DMS 273 (cell line): ENCODE measurements at regions not wholly inside any gene's neighbourhood (a gene's known extent, or its start where the extent isn't known, plus 50 kb on each side); places are given as distances from the start of the nearest gene placed in this dataset.

Experiments used
- DNase-seq: peaks from one replicate; lab custom pipeline; 2025; ENCODE audit not compliant: unreplicated experiment; lab: John Stamatoyannopoulos, UW

- no peak for DNase-seq
These were observed 53.0 kb downstream of the RASSF10 start for GRCh38 chr11:13062115-13062514.

DNA sequence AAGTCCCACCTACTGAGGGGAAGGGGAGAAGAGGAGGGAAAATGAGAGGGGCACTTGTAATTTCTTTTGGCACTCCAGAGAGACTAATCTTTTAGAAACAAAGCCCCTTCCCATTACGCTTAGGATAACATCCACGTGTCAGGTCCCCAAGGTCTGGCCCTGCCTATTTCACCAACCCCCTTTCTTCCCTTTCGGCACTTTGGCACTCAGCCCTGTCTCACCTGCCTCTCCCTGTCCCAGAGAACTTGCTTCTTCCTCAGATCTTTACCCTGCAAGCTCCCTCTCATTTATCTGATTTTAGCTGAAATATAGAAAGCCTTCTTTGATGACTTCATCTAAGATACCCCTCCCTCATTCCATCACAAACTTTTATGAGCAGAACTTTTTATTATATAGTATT, 55.5 kb downstream of the RASSF10 start:
- DNase-seq = no peak

- DNase-seq = no peak
These were observed 56.2 kb downstream of the RASSF10 start for GRCh38 chr11:13065200-13065787.

GRCh38 chr11:13068211-13068610, 59.1 kb downstream of the RASSF10 start:
- DNase-seq = no peak

DNA sequence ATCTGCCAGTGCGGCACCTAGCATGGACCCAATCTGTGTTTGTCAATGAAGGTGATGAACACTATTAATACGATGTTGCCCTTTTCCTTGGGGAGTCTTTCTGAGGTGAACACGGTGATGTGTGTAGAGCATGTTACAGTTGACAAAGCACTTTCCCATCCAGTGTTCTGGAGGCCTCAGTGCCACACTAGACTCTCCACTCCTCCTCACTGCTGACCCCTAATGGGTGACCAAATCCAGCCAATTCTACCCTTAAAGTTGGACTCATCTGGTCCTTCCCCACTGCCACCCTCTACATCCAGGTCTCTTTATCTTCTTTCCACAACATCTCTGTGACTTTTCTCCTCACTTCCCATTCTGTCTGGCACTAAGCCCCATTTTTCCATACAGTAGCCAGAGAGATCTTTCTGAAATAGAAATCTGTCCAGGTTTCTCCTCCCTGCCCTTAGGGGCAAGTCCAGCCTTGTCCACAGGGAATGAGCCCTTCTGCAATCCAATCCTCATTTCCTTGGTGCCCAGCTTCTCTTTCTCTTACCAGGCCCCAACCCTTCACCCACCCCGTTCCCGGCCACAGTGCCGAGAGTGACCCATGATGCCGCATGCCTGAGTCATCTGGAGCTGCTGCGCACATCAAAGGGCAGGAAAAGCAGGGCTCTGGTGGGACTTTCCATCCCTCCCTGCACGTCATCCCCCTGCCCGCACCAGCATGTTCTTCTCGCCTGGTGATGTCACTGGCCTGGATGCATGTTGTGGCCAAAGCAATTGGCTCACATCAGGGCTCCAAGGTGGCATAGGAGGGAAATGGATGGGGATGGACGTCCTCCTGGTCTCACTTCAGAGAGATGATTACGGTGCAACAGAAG, 64.2 kb downstream of the RASSF10 start:
- no peak for DNase-seq

DNA sequence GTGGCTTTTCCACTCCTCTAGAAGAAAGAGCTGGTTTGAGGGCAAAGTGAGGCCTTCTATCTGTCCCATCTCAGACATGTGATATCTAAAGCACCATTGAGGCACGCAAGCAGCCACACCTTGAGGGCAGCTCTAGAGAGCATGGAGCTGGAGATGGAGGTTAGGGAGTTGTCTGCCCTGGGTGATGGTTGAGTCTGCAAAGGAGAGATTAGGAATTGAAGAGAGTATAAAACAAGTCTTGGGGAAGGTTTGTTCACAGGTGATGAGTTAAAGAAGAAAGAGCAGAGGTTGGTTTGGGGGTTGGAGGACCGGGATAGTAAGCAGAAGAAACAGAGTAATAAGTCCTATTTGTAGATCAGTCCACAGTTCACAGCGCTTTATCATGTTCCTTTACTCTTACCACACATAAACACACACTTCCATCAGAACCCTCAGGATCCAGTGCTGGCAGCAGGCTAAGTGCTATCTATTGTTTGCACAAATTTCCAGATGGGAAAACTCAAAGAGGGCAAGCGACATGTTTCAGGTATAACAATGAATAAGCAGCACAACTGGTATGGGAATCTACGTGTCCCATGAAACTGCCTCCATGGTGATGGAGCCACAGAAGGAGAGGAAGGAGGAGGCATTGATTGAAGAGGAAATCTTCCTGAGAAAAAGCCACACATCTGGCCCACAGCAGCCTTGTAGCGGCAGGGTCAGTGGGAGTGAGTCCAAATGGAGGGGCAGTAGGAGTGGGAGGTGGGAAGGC, 65.8 kb downstream of the RASSF10 start:
- no peak for DNase-seq

DNA sequence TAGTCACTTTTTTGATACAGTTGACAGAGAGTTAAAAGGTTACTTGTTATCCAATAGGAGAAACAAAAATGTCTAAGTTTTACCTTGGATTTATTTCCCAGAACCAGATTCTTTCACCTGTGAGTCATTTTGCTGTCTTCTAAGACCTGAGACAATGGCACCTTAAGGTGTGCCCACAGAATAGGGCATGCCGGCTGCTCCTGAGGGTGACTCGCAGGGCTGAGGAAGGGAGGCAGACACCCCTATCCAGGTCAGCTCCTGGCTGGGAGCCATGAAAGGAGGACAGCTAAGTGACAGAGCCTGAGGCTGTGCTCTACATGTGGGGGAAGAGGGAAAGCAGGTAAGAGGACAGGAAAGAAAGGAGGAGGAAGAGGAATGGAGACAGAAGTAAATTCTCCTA, 67.8 kb downstream of the RASSF10 start:
- DNase-seq = no peak

- DNase-seq = no peak
These were observed 71.7 kb downstream of the RASSF10 start for GRCh38 chr11:13080861-13081260.

DNA sequence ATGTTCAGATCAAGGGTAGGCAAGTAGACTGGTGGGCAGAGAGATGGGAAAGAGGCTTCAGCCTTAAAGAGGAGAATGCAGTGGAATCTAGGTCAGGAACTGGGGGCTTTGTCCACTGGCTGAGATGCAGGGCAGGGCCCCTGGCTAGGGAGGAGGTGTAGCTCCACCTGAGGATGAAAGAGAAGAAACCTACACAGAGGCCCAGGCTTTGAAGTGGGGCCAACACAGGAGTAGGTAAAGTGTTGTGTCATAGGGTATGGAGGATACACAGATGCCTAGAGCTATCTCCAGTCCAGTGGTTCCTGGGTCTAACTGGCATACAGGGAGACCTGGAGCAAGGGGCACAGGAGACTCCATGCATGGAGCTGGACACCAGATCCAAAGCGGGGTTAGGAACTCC, 73.5 kb downstream of the RASSF10 start:
- no peak for DNase-seq

DNA sequence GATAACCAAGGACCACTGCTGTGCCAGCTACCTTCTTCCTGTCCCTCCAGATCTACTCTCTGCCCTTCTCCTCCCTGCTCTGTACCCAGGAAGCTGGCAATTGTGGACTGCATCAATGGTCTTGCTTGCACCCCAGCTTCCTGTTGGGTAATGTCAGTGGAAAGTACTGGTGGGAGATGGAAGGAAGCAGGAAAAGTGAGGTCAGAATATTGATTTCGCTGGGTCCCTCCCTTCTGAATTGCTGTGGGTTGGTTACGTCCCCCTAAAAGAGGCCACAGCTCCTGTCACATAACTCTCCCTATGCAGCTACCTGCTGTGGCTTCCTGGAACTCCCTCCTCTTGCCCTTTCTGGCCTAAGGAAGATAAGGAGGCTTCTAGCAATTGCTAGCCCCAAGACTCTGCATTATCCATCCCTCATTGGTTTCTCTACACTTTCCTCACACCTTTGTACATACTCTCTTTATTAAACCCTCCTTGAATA, 81.2 kb downstream of the RASSF10 start:
- no peak for DNase-seq

DNA sequence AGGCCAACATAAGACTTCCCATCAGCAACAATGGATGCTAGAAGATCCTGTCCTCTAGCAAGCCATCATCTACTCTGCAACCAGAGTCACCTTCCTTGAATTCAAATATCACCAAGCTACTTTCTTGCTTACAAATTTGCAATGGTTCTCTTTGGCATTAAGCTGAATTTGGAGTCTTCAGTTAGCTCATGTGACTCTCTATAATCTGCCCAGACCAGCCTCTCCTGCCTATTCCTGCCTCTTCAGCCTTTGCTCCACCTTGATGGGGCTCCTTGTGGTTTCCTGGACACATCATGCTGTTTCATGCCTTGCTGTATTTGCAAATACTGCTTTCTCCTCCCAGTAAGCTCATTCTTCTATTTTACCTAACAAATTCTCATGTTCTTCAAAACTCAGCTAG, 82.3 kb downstream of the RASSF10 start:
- no peak for DNase-seq

DNA sequence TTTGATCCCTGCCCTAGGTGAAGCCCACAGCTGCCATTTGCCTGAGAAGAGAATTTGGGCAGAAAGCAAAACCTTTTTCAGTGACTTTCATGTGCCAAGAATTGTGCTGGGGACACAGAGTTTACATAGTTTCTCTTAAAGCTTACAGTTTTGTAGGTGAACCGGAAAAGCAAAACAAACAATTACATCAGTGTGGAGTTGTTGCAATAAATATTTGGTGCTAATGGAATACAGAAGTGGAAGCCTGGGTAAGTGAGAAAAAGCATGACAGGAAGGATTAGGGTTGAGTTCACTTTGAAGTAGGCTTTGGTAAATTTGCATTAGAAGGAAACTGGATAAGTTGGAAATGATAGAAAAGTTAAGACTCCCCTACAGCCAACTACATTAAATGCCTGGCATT, 82.7 kb downstream of the RASSF10 start:
- no peak for DNase-seq

GRCh38 chr11:13094930-13095687, 86.0 kb downstream of the RASSF10 start:
- DNase-seq = no peak

DNA sequence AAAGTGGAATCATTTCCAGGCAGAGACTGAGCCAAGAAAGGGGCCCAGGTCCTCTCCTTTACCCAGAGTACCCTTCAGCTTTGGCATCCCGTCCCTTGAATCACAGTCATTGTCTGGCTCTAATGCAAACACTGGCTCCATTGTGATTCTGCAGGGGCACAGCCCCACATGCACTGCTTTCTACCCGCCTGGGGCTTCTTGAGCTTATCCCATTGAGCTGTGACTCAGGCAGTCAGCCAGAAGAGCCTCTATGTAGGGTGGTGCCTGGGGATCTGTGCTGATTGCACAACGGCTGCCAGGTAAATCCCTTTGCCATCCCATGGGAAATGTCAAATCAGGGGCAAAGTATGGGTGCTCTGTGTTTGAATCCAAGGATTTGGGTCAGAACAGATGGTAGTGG, 88.9 kb downstream of the RASSF10 start:
- DNase-seq = no peak

- DNase-seq = no peak
These were observed 89.6 kb downstream of the RASSF10 start for GRCh38 chr11:13098616-13099289.

- no peak for DNase-seq
These were observed 92.8 kb downstream of the RASSF10 start for GRCh38 chr11:13101644-13102512.

DNA sequence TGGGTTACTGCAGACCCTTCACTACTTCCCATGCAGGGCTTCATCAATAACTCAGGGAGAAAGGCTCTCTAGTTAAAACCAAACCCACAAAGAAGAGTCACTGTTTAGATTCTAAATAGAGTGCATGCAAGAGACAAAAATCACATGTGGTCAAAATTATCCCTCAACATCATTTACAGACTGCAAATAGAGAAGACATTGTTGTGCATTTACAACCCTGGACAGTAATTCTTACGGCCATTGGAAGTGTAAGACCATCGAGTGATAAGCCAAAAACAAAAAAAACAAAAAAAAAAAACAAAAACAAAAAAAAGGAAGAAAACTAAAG, 93.4 kb downstream of the RASSF10 start:
- no peak for DNase-seq

DNA sequence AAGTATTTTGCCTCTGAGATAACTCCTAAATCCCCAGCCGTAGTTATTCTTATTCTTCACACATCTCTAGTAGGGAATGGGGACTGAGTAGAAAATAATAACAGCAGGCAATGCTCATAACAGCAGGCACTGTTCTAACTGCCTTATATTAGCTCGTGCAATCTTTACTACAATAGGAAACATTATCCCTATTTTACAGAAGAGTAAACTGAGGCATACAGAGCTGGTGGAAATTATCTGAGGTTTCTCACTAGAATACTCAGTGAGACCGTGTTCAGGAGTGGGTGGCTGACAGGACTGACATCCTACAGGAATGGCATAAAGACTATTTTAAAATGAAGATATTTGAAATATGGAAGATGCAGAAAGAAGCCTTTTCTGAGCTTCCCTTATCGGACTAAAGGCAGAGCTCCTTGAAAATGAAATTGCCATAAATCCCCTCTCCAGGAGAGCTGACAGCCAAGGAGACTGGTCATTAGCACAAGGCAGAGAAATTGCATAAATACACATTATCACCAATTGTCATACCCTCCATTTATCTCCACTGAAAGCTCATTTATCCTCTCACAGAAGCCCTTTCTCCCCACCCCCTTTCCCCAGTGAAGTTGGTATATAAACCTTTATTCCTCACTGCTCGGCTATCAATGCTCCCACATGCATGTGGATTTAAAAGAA, 93.9 kb downstream of the RASSF10 start:
- no peak for DNase-seq

- DNase-seq = no peak
These were observed 94.9 kb downstream of the RASSF10 start for GRCh38 chr11:13103962-13104554.
